H4 (cell line): ENCODE measurements at regions not wholly inside any gene's neighbourhood (a gene's known extent, or its start where the extent isn't known, plus 50 kb on each side); places are given as distances from the start of the nearest gene placed in this dataset.
"Not testable (repeated sequence)": the region's sequence is repeated elsewhere in the genome, so short reads cannot be mapped to it uniquely, and the experiment has no call there.

Experiments used
- DNase-seq: peaks from one replicate; pipeline ENCODE4 v3.0.0-alpha.2; 2015; ENCODE audit warnings: low spot score

DNA sequence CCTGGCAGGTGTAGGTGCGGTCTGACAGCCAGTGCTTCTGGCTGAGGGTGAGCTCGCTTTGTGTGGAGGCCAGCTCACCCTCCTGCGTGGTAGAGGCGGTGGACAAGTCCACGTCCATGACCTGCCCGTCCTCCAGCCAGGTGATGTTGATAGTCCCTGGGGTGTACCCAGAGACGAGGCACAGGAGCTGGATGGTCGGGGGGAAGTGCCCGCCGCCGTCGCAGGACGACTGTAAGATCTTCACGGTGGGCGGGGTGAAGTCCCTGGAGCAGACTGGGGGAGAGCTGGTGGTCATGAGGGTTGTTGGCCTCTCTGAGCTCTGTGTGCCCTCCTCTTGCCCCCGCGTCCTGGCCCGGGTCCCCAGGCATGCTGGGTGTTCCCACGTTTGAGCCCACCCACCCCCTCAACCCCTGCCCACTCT is 74.6 kb downstream of the TMEM121 start:
- DNase-seq: no peak

DNA sequence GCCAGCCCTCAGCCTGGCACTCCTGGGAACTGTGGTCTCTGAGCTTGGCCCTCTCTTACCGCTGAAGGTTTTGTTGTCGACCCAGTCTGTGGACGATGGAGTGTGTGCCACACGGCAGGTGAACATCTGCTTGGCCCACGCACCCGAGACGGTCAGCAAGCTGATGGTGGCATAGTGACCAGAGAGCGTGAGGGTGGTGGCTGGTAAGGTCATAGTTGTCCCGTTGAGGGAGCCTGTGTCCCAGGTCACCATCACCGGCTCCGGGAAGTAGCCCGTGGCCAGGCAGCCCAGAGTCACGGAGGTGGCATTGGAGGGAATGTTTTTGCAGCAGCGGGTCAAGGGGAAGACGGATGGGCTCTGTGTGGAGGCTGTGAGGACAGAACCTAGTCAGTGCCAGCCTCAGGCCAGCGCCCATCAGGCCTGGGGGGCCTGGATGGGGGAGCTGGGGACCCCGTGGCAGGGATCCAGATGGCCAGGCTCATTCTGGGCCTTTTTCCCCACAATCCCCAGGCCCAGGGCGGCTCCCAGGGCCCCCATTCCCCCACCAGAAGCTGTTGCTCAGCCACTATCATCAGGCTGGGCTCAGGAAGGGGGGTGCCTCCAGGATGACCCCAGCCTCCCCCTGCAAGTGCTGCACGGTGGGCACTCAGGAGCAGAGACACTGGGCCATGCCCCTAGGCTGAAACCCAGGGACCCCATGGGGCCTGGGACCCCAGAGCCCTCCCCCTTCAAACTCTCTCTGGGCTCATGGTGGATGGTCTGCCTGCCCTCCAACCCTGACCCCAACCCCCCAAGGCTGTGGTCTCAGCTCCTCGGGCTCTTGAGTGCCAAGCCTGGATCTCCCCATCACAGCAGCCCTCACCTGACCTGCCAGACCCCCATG is 75.2 kb downstream of the TMEM121 start:
- no peak for DNase-seq

DNA sequence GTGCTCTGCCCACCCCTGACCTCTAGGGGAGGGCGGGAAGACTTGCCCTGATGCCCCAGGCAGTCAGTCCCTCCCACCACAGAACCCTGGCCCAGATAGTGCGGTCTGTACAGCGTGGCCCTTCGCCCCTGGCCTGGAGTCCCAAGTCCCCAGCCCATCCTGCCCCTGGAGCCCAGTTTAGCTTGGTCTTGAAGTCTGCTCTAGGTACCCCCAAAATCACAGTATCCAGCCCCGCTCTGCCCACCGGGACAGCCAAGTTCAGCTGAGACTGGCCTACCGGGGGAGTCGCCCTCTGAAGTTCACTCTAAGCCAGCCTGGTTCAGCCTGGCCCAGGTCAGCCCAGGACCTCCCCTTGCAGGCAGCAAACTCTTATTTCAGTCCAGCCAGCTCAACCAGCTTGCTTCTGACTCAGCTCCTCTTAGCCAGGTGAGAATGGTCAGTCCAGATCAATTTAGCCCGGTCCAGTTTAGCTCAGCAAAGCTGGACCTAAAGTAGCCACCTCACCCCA is 75.9 kb downstream of the TMEM121 start:
- no peak for DNase-seq

DNA sequence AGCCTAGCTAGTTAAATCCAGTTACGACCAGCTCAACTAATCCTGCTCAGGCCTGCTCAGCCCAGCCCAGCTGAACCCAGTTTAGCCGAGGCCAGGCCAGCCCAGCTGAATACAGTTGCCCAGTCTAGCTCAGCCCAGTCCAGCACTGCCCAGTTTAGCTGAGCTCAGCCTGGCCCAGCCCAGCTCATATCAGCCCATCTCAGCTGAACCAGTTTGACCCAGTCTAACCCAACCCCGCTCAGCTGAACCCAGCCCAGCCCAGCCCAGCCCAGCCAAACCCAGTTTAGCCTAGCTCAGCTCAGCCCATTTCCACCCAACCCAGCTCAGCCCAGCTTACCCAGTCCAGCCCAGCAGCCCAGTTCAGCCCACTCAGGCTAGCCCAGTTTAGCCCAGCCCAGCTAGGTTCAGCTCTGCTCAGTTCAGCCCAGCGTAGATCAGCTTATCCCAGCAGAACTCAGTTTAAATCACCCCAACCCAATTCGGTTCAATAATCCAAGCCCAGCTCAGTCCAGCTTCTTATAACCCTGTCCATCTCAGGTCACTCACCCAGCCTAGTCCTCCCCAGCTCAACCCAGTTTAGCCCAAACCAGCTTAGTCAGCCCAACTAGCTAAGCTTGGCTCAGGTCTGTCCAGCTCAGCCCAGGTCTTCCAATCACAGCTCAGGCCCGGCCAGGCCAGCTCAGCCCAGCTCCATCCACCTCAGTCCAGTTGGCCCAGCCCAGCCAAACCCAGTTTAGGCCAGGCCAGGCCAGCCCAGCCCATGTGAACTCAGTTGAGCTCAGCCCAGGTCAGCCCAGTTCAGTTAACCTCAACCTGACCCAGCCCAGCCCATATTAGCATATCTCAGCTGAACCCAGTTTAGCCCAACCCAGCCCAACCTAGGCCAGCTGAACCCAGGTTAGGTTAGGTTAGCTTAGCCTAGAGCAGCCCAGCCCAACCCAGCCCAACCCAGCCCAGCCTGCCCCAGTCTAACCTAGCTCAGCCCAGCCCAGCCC is 76.7 kb downstream of the TMEM121 start:
- no peak for DNase-seq

DNA sequence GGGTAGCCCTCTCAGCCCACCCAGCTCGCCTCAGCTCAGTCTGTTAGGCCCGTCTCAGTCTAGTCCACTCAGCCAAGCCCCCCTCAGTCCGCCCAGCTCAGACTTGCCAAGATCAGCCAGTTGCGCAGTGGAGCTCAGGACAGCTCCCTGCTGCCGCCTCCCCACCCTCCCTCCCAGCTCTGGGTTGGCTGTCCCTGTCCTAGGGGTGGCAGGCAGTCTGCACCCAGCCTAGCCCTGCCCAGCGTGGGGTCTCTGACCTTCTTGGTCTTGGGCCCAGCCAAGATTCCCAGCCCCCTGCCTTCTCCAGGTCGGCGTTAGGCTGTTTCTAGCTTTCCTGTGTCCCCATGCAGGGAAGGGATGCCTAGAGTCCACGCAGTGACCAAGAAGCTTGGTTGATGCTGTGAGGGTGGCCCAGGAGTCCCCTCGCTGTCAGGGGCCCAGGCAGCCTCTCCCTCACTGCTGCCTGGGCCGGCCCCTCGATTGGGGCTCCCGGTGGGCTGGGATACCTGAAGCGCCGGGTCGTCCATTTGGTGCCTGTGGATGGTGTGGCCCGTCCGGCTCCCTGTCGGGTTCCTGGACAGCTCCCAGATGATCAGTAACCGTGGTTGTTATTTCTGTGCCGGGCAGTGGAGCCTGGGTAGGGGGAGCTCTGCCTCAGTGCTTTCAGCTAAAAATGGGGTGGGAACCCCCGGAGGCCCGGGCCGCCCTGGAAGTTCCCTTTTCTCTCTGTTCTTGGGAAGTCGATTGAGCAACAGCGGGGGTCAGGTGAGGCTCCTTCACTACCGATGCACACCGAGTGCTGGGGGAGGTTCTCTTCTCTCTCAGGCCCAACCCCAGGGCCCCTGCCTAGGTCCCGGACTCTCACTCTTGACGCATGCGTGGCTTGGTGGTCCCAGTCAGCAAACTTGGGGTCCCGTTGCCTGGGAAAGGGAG is 78.4 kb downstream of the TMEM121 start:
- DNase-seq: not testable (repeated sequence)

DNA sequence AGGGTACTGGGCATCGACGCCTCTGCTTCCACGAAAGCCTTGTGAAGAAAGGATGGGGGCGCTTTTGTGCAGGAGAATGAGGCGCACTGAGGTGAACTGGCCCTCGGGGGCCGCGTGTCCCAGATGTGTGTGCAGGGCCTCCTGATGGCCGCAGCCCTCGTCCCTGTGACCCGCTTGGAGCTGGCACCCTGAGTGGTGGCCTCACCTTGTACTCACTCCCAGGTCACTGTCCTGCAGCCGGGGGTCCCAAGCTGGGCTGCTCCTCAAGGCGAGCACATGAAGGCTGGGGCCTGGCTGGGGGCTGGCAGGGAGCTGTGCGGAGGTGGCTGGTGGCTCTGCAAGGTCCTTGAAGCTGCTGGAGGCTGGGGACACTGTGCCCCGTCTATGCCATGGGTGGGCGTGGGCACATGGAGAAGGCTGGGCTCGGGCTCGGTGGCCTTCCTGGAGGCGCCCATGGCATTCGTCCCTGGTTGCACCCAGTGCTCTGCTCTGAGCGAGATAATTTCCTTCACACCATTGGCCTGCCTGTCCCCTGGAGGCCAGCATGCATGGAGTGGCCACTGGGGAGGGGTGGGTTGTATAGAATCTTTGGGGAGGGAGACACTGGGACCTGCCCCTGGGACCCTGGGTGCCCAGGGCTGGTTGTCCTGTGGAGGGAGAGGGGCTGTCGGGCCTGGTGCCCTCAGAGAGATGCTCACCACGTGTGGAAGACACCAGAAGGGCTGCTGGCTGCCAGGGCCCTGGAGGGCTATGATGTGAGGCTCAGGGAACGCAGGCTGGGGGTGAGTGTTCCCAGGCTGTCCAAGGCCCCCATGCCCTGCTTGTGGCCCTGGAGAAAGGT is 79.3 kb downstream of the TMEM121 start:
- no peak for DNase-seq

DNA sequence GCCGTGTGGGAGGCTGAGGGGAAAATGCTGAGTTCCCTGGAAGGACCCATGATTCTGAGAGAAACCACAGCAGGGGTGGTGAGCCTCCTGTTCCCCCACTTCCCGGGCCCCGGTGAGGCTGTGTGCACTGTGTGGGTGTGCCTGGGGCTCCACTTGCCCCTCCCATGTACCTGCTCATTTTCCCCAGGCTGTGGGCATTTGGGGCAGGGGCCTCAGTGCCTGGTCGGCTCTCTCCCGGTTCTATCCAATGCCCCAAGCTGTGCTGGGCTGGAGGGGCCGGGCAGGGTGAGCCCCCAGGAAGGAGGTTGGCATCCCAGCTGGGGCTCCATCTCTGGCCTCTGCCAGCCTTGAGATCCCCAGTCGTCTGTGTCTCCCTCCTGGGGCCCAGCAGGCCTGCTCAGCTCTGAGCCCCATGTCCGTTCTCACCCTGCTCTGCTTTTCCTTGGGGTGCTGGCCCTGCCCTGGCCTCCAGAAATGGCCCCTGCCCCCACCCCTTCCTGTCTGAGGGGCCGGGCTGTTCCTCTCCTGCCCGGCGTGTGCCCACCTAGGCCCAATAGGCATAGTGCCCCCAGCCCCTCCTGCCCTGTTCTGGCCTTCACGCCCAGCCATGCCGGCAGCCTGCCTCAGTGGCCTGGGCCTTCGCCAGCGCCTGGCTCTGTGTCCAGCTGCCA is 80.1 kb downstream of the TMEM121 start:
- DNase-seq: not testable (repeated sequence)

DNA sequence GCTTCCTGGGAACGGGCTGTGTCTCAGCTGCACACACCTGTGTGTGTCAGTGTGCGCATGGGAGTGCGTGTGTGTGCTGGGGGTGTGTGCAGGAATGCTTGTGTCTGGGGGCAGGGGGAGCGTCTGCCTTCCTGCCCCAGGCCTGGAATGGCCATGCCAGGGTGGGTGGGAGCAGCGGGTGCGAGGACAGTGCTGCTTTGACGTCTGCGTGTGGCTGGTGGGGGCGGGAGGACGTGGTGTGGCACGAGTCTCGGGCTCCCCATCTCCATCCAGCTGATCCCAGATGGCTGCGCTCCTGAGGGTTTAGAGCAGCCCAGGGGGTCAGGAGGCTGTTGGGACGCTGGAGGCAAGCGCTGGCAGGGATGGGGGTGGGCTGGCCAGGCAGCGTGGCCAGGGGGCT is 80.6 kb downstream of the TMEM121 start:
- DNase-seq: not testable (repeated sequence)

DNA sequence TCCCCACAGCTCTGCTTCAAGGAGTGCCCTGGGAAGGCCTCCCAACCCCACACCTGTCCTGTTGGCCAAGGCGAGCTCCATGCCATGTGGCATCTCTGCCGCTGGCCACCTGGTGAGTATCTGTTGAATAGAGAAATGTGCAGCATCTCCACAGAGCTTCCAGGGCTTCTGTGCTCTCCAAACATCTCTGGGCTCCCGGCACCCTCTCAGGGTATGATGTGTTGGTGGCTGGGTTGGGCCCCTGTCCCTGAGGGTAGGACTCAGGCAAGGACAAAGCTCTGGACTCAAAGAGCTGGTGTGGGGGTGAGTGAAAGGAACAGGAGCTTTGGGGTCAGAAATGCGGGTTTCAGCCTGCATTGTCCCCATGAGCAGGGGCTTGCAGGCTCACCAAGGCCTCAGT is 88.6 kb downstream of the TMEM121 start:
- DNase-seq: not testable (repeated sequence)

DNA sequence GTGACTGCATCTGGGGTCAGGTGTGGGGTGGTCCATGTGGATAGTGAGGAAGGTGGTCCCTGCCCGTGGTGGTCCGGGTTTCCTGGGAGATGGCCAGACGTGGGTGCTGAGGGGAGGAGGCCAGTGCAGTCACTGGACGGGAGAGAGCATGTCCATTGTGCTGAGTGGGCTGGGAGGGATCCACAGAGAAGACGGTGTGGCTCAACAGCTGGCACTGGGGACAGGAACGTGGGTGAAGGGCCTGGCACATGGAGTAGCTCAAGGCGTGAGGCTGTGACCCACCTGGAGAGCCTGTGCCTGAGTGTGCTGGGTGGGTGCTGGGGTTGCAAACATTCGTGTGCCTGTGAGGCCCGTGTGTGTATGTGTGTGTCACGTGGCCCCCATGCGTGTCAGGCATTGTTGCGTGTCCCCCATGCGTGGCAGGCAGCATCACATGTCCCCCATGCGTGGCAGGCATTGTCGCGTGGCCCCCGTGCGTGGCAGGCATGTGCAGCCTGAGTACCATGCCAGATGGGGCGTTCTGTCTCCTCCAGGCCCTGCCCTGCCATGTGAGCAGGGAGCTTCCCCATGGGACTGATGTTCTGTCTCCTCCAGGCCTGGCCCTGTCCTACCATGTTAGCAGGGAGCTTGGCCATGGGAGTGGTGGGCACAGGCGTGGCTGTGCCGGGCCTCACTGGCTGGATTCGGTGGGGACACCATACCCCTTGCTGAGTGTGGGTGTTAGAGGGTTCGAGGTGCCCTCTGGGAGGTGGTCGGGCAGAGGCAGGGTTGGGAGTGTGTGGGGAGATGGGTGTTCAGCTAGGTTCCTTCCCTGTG is 89.8 kb downstream of the TMEM121 start:
- DNase-seq: not testable (repeated sequence)

DNA sequence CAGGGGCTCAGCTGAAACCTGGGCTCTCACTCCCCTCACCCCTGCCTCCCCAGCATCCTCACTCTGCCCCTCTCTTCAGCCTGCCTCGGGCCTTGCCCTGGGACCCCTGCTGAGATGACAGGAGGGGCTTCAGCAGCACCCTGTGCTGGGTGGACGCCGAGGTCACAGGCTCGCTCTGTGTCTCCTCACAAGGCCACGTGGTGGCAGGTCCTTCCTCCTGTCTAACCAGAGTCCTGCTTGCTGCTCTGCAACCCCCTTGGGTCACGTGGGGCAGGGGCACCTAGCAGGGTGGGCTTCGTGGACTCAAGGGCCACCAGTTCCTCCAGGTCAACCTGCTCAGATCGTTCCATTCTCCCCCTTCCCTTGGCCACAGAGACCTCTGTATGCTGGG is 90.4 kb downstream of the TMEM121 start:
- no peak for DNase-seq

DNA sequence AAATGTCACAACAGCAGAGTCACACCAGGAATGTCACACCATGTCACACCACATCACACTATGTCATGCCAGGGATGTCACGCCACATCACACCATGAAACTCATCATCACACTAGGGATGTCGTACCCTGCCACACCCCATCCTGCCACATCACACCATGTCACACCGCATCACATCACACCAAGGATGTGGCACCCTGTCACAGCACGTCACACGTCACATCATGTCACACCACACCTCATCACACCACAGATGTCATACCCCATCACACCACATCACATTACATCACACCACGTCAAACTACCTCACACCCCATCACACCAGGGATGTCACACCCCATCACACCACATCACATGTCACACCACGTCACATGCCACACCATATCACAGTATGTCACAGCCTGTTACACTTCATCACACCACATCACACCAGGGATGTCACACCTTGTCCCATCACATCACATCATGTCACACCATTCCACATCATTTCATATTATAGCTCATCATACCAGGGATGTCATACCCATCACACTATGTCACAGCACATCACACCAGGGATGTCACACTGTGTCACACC is 90.9 kb downstream of the TMEM121 start:
- no peak for DNase-seq

DNA sequence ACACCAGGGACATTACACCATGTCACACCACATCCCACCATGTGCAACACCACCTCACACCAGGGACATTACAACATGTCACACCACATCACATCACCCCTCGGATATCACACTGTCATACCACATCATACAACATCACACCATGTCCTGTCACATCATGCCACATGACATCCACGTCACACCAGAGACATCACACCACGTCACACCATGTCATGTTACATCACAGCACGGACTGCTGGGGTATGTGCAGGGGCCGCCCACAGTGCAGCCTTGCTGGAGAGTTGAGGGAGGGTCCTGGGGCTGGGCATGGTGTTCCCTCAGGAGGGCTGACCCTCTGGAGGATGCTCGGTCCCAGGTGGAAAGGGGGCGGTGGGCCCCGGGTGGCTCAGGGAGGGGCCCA is 91.4 kb downstream of the TMEM121 start:
- not testable (repeated sequence) for DNase-seq

DNA sequence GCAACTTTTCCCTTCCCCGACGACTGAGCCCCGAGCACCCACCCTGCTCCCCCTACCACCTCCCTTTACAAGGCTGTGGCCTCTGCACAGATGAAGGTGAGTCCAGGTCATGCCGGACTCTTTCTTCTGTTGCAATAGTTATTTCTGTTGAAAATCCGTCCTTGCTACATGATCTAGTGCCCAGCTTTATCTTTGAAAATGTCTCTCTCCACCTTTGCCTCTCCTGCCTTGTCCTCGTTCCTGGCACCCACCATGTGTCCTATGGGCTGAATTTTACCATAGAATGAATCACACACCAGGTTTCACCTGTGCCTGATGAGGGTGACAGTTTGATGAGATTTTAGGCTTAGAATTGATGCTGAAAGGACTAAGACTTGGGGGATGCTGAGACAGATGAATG is 92.9 kb downstream of the TMEM121 start:
- not testable (repeated sequence) for DNase-seq

DNA sequence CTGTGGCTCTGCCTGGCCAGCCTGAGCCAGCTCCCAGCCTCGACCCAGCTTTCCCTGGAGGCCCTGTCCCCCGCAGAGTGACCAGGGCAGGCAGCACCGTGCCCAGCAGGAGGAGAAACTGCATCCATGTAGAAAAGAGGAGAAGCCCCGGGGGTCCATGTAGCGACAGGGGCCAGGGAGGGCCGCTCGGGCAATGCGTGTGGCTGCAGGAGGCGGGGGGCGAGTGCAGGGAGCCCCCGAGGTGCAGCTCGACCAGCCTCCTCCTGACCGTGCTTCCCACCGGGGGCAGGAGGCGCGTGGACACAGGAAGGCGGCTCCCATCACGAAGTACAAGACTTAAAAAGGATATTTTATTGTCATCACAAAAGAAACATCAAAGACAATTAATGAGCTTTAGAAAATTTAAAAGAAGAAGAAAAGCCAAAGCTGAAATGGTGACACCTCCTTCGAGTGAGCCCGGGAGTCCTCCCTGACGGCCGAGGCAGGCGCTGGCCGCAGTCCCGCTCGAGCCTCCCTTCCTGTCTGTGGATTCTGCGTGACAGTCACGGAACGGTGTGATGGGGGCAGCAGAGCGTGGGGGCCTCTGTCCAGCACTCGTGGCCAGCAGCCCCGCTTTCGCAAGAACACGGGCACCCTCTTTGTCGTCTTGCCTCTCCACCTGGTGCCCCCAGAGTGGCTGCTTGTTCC is 93.9 kb downstream of the TMEM121 start:
- DNase-seq: not testable (repeated sequence)

DNA sequence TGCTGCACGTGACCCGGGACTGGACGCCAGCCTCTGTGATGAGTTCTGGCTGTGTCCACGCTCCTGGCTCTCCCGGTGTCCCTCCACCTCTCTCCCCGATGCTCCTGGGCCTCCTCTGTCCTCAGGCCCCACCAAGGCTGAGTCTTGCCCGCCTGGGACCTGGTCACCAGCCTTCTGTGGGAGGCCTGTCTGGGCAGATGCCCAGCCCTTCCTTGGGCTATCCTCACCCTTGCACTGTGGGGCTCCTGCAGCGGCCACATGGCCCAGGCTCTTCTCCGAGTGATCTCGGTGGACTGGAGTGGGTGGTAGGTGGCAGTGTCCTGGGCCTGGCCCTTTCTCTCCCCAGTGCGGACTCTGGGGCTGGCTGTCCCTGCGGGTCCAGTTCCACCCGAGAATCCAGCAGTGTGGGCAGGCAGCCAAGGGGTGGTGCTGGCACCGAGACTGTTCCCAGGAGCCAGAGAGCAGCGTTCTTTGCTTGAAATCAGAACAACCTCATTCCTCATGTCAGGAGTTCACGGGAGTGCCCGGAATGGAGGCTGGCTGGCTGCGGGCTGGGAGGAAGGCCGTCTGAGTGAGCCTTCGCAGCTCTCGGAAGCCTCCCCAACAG is 94.6 kb downstream of the TMEM121 start:
- DNase-seq: not testable (repeated sequence)
